A549 (cell line): ENCODE measurements at regions not wholly inside any gene's neighbourhood (a gene's known extent, or its start where the extent isn't known, plus 50 kb on each side); places are given as distances from the start of the nearest gene placed in this dataset.

Experiments used
- ATAC-seq, 2 experiments: fragments of 200-7000 bp in 1 of 2; fragments of >200 bp in 1 of 2; cut with Nextera tagmentation in 1 of 2; cut with Tn5 transposase in 1 of 2; 3 replicates each; pipeline versions ENCODE4 v1.8.0 to v1.9.1; 2018 to 2020; ENCODE audit warnings: mild to moderate bottlenecking in 1 of 2, moderate library complexity in 1 of 2
- CTCF ChIA-PET: fragments of 300-600 bp; sonication (Branson Sonifier 250); formaldehyde crosslinking; extraction: SDS; loops from one replicate; lab custom pipeline; 2021; ENCODE audit warnings: antibody characterized with exemption, inconsistent platforms; lab: Yijun Ruan, JAX
- POLR2A ChIA-PET: fragments of 350-600 bp; formaldehyde crosslinking; extraction: SDS; loops from one replicate; lab custom pipeline; 2021; ENCODE audit warnings: antibody characterized with exemption, inconsistent platforms; lab: Yijun Ruan, JAX
- DNase-seq, 2 experiments: peaks; one replicate each; pipeline versions ENCODE4 v3.0.0 to v3.0.0-alpha.2; 2011 to 2016; ENCODE audit warnings: low read depth in 1 of 2, low spot score in 1 of 2
- FAIRE-seq: peaks from 2 replicates; lab custom pipeline; 2011; peaks lifted over from hg19 to GRCh38; lab: Jason Lieb, UNC
- H3K27ac ChIP-seq, 2 experiments: fragments of >200 bp; sonication (Bioruptor Twin); formaldehyde crosslinking; 3 replicates each; pipeline ENCODE4 v1.5.1; 2016 to 2017
- H3K4me1 ChIP-seq: fragments of >200 bp; sonication (Bioruptor Twin); formaldehyde crosslinking; 3 replicates; pipeline ENCODE4 v1.6.1; 2016
- H3K4me2 ChIP-seq: fragments of >200 bp; sonication (Bioruptor Twin); formaldehyde crosslinking; 3 replicates; pipeline ENCODE4 v1.6.1; 2016
- H3K4me3 ChIP-seq: fragments of >200 bp; sonication (Bioruptor Twin); formaldehyde crosslinking; 3 replicates; pipeline ENCODE4 v1.5.1; 2016
- H3K9me3 ChIP-seq: fragments of >200 bp; sonication (Bioruptor Twin); formaldehyde crosslinking; 3 replicates; pipeline ENCODE4 v1.6.1; 2016
- BHLHE40 ChIP-seq: IDR thresholded peaks from 2 replicates; pipeline ENCODE4 v1.6.1; 2012; ENCODE audit warnings: low read depth, low read length, inconsistent platforms
- CTCF ChIP-seq: fragments of >200 bp; sonication (Bioruptor Twin); formaldehyde crosslinking; IDR thresholded peaks from 3 replicates; pipeline ENCODE4 v1.5.1; 2016
- EHF ChIP-seq: fragments of 250-450 bp; sonication (Bioruptor Pico); IDR thresholded peaks from 2 replicates; pipeline ENCODE4 v1.5.0; 2020; ENCODE audit warnings: mild to moderate bottlenecking
- EP300 ChIP-seq, 2 experiments: fragments of >200 bp; sonication (Bioruptor Twin); formaldehyde crosslinking; IDR thresholded peaks; 2 replicates in 1 of 2; 3 replicates in 1 of 2; pipeline ENCODE4 v1.6.1; 2016 to 2017
- ESRRA ChIP-seq: fragments of 150-350 bp; IDR thresholded peaks from 2 replicates; pipeline ENCODE4 v1.6.1; 2014; ENCODE audit warnings: mild to moderate bottlenecking, low read length, borderline replicate concordance
- HDAC2 ChIP-seq: fragments of 200-600 bp; sonication (generic); IDR thresholded peaks from 2 replicates; pipeline ENCODE4 v1.6.1; 2016
- HEYL ChIP-seq: fragments of 250-450 bp; sonication (Bioruptor Pico); IDR thresholded peaks from 2 replicates; pipeline ENCODE4 v1.8.0; 2021; ENCODE audit warnings: mild to moderate bottlenecking, moderate library complexity
- HOXA7 ChIP-seq: fragments of 250-450 bp; sonication (Bioruptor Pico); IDR thresholded peaks from 2 replicates; pipeline ENCODE4 v1.5.0; 2020; ENCODE audit warnings: mild to moderate bottlenecking, moderate library complexity
- KDM5A ChIP-seq: fragments of 200-600 bp; sonication (generic); IDR thresholded peaks from 2 replicates; pipeline ENCODE4 v1.6.1; 2016; ENCODE audit warnings: antibody characterized with exemption, mild to moderate bottlenecking
- MAZ ChIP-seq: fragments of 150-350 bp; IDR thresholded peaks from 2 replicates; pipeline ENCODE4 v1.6.1; 2014; ENCODE audit warnings: antibody characterized with exemption, low read depth, low read length, borderline replicate concordance
- MYC ChIP-seq: IDR thresholded peaks from 2 replicates; pipeline ENCODE4 v1.6.1; 2012; ENCODE audit warnings: mild to moderate bottlenecking, inconsistent platforms, low read length, improper control_type of control experiment, borderline replicate concordance
- NR3C1 ChIP-seq: fragments of >200 bp; sonication (Bioruptor Twin); formaldehyde crosslinking; IDR thresholded peaks from 3 replicates; pipeline ENCODE4 v1.6.1; 2017
- PHF8 ChIP-seq: fragments of 200-600 bp; sonication (generic); IDR thresholded peaks from 2 replicates; pipeline ENCODE4 v1.6.1; 2016; ENCODE audit warnings: low read depth, mild to moderate bottlenecking, antibody characterized with exemption, moderate library complexity, borderline replicate concordance
- POLR2AphosphoS2 ChIP-seq: conservative IDR thresholded peaks from 2 replicates; pipeline ENCODE4 v1.6.1; 2012; ENCODE audit warnings: low read length, improper control_type of control experiment, inconsistent platforms
- RAD21 ChIP-seq, 2 experiments: fragments of >200 bp in 1 of 2; sonication (Bioruptor Twin) in 1 of 2; formaldehyde crosslinking in 1 of 2; IDR thresholded peaks in 1 of 2; conservative IDR thresholded peaks in 1 of 2; 2 replicates in 1 of 2; 3 replicates in 1 of 2; pipeline ENCODE4 v1.6.1; 2012 to 2018; ENCODE audit warnings: inconsistent platforms in 1 of 2
- RNF2 ChIP-seq: fragments of 200-600 bp; sonication (generic); IDR thresholded peaks from 2 replicates; pipeline ENCODE4 v1.6.1; 2016; ENCODE audit warnings: low read depth, mild to moderate bottlenecking, antibody characterized with exemption, moderate library complexity, borderline replicate concordance
- TFCP2L1 ChIP-seq: fragments of 250-450 bp; sonication (Bioruptor Pico); IDR thresholded peaks from 2 replicates; pipeline ENCODE4 v1.5.0; 2021; ENCODE audit warnings: mild to moderate bottlenecking
- ZC3H11A ChIP-seq: fragments of 450-650 bp; IDR thresholded peaks from 2 replicates; pipeline ENCODE4 v1.6.1; 2014; ENCODE audit warnings: antibody characterized with exemption, mild to moderate bottlenecking
- ZFP36 ChIP-seq: fragments of 450-650 bp; IDR thresholded peaks from 2 replicates; pipeline ENCODE4 v1.6.1; 2014; ENCODE audit warnings: borderline replicate concordance; ENCODE audit not compliant: partially characterized antibody
- WGBS: methylation state at CpG from one replicate; pipeline ENCODE4 v1.1.6; 2017; ENCODE audit errors: missing lambda C conversion rate; 5-methylcytosine and 5-hydroxymethylcytosine counted together
- TF ChIP-seq, protein P1 (sequence below): fragments of 250-450 bp; sonication (Bioruptor Pico); IDR thresholded peaks from 2 replicates; pipeline ENCODE4 v1.5.0; 2021; ENCODE audit warnings: mild to moderate bottlenecking, moderate library complexity, borderline replicate concordance
- TF ChIP-seq, protein P2 (sequence below): fragments of 450-650 bp; IDR thresholded peaks from 2 replicates; pipeline ENCODE4 v1.6.1; 2014; ENCODE audit warnings: antibody characterized with exemption

DNA sequence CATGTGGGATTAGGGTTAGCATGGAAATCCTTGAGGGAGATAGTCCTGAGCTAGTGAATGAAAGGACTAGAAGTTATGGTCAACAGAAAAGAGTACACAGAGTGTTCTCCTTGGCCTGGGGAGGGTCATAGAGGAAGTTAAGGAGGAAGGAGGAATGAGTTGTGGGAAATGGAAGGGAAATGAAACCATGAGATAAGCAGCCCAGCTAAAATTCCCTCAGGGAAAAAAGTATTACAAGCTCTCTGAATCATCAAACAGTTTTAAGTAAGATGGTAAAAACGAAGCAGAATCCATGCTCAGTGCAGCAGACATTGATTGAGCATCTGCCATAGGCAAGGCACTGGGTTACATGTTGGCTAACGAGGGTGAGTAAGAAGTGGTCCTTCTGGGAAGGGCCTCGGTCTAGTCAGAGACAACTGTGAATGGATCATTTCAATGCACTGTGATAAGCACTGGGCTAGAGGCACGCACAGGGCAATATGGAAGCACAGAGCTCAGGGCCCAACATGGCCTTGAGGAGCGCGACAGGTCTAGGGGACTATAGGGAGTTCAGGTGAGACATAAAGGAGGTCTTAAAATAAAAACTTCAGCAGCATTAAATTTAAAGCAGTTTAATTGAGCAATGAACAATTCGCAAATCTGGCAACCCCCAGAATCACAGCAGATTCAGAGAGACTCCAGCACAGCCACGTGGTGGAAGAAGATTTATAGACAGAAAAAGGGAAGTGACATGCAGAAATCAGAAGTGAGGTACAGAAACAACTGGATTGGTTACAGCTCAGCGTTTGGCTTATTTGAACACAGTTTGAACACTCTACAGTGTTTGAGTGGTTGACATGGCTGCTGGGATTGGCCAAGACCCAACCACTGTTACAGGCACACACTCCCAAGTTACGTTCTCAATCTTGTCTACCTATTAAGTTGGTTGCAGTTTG lies 219.5 kb downstream of the HLX start:
- ATAC-seq = no peak; a peak in 1 of 6 replicates
- H3K9me3 ChIP-seq = peaks cover 12% of the 10 kb centered on the region
- ChIA-PET CTCF (interaction anchor here (1.7 kb wide), 1 partner anchor 55 kb away, joined by 3 read pairs; no protein-coding TSS in a partner anchor), POLR2A (no interaction called here)
- peaks cover 38% of the 10 kb centered on the region for H3K4me1 ChIP-seq
- H3K27ac ChIP-seq = peak overlapping the region; percentile 49 to 81
- no peak for DNase-seq
- H3K4me3 ChIP-seq = no peak overlapping the region
- WGBS = 82% methylated on average over 10 of the region's 10 CpGs
- FAIRE-seq = no peak
- H3K4me2 ChIP-seq = no peak overlapping the region; the same call in 2 of the 3 replicates
- TF ChIP-seq HOXA7 (CRISPR knock-in tag) (no peak), PHF8 (no peak), POLR2AphosphoS2 (no peak), KDM5A (no peak), NR3C1 (no peak), MAZ (no peak), ESRRA (no peak), ZFP36 (no peak), HDAC2 (no peak), BHLHE40 (no peak), CTCF (no peak), TFCP2L1 (CRISPR knock-in tag) (no peak), RAD21 (conservative IDR thresholded peaks at IDR 0.05 in 1 of 2, IDR thresholded peaks at IDR 0.05 in 1 of 2) (no peak), HEYL (CRISPR knock-in tag) (no peak), ZC3H11A (no peak), MYC (no peak)
- TF ChIP-seq, protein P1, sequence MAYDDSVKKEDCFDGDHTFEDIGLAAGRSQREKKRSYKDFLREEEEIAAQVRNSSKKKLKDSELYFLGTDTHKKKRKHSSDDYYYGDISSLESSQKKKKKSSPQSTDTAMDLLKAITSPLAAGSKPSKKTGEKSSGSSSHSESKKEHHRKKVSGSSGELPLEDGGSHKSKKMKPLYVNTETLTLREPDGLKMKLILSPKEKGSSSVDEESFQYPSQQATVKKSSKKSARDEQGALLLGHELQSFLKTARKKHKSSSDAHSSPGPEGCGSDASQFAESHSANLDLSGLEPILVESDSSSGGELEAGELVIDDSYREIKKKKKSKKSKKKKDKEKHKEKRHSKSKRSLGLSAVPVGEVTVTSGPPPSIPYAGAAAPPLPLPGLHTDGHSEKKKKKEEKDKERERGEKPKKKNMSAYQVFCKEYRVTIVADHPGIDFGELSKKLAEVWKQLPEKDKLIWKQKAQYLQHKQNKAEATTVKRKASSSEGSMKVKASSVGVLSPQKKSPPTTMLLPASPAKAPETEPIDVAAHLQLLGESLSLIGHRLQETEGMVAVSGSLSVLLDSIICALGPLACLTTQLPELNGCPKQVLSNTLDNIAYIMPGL (CRISPR knock-in tag) = no peak
- TF ChIP-seq, protein P2, sequence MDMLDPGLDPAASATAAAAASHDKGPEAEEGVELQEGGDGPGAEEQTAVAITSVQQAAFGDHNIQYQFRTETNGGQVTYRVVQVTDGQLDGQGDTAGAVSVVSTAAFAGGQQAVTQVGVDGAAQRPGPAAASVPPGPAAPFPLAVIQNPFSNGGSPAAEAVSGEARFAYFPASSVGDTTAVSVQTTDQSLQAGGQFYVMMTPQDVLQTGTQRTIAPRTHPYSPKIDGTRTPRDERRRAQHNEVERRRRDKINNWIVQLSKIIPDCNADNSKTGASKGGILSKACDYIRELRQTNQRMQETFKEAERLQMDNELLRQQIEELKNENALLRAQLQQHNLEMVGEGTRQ = no peak

DNA sequence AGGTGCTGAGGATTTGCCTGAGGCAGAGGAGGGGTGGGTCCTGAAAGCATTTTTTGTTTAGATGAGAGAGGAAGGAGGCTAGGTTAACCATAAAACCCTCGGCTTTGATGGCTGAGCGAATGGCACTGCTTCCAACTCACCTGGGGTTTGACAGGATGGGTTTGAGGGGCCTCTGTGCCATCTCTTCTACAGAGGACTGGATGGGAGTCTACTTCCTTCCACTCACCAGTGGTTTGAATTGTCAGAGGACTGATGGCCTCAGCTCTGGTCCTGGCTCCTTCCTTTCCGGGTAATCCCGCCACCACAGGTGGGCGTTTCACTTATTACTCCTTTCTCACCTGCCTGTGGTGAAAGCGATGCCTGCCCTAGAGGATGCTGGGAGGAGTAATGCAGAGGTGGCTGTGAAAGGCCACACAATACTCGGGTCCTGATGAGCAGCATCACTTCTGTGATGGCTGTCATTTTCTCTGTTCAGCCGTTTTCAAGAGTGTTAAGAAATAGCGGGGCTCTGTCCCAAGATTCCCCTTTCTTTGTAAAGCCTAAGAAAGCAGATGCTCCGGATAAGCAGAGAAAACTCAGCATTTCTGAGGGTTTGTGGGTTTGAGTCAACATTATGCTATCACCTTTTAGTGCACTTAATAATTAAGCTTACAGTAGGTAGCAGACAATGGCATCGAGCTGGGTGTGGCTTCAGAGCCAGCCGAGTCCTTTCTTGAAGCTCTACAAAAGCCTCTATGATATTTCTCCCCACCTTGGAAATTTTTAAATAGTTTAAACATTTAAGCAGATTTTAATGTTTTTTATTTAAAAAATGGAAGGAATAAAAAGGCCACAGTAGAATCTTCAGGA lies 220.7 kb downstream of the HLX start:
- peak in 1 of 2 experiments; percentile 38 for DNase-seq
- POLR2A ChIA-PET = no interaction called here
- H3K9me3 ChIP-seq = peaks cover 12% of the 10 kb centered on the region
- no peak overlapping the region for H3K4me3 ChIP-seq
- H3K4me1 ChIP-seq = peaks cover 35% of the 10 kb centered on the region
- WGBS = 58% methylated on average over 12 of the region's 12 CpGs
- peak overlapping the region; percentile 57 for H3K4me2 ChIP-seq
- FAIRE-seq = no peak
- CTCF ChIA-PET = interaction anchor here (0.5 kb wide), 1 partner anchor 105 kb away, joined by 4 read pairs; no protein-coding TSS in a partner anchor
- ATAC-seq = no peak
- peak overlapping the region; percentile 68 to 81 for H3K27ac ChIP-seq
- TF ChIP-seq EHF (CRISPR knock-in tag) (no peak), EP300 (IDR thresholded peaks at IDR 0.05) (no peak), RNF2 (no peak)
- TF ChIP-seq, protein P2 = no peak
